B cell (primary cell): ENCODE measurements at regions not wholly inside any gene's neighbourhood (a gene's known extent, or its start where the extent isn't known, plus 50 kb on each side); places are given as distances from the start of the nearest gene placed in this dataset.

Experiments used
- ATAC-seq: fragments of 200-7000 bp; cut with Tn5 transposase; one replicate; pipeline ENCODE4 v1.10.0; 2021; ENCODE audit warnings: low read depth, mild to moderate bottlenecking, moderate number of reproducible peaks, moderate library complexity
- CTCF ChIA-PET: fragments of 350-600 bp; sonication (Branson Sonifier 250); formaldehyde crosslinking; loops from one replicate; lab custom pipeline; 2021; ENCODE audit warnings: antibody characterized with exemption, inconsistent platforms; lab: Charles Lee
- POLR2A ChIA-PET: fragments of 350-600 bp; sonication (Branson Sonifier 250); formaldehyde crosslinking; loops from one replicate; lab custom pipeline; 2021; ENCODE audit warnings: antibody characterized with exemption; lab: Charles Lee
- DNase-seq: peaks from one replicate; pipeline ENCODE4 v3.0.0; 2013
- H2AFZ ChIP-seq: 2 replicates; pipeline ENCODE4 v1.6.1; 2012; ENCODE audit warnings: mild to moderate bottlenecking, low read depth, low read length; ENCODE audit not compliant: insufficient read depth, poor library complexity, severe bottlenecking
- H3K27ac ChIP-seq, 2 donors: 1 replicate in 1 of 2; 2 replicates in 1 of 2; pipeline ENCODE4 v1.5.1; 2012 to 2013; ENCODE audit warnings: low read length in 2 of 2, mild to moderate bottlenecking in 2 of 2, moderate library complexity in 1 of 2
- H3K27me3 ChIP-seq, 4 experiments: fragments of 200-600 bp in 1 of 4; sonication (generic) in 1 of 4; replicated peaks in 1 of 4; 1 replicate in 2 of 4; 2 replicates in 2 of 4; pipeline versions ENCODE4 v1.6.1 to v1.7.0; 2013 to 2016; ENCODE audit warnings: low read length in 3 of 4, mild to moderate bottlenecking in 2 of 4, mixed read lengths in 1 of 4, moderate library complexity in 1 of 4; ENCODE audit not compliant: insufficient read depth in 4 of 4, control insufficient read depth in 3 of 4; ENCODE audit errors: control extremely low read depth in 1 of 4
- H3K36me3 ChIP-seq, 2 experiments: replicated peaks in 1 of 2; 1 replicate in 1 of 2; 2 replicates in 1 of 2; pipeline versions ENCODE4 v1.6.1 to v1.7.1; 2013; ENCODE audit warnings: low read length in 1 of 2; ENCODE audit not compliant: insufficient read depth in 2 of 2, control insufficient read depth in 1 of 2; ENCODE audit errors: control extremely low read depth in 1 of 2, extremely low read depth in 1 of 2
- H3K4me1 ChIP-seq, 2 donors: fragments of 200-600 bp in 1 of 2; sonication (generic) in 1 of 2; 1 replicate in 1 of 2; 2 replicates in 1 of 2; pipeline versions ENCODE4 v1.5.1 to v1.6.1; 2013 to 2017; ENCODE audit warnings: low read length in 2 of 2; ENCODE audit not compliant: control insufficient read depth in 2 of 2, insufficient read depth in 2 of 2
- H3K4me2 ChIP-seq: replicated peaks from 2 replicates; pipeline ENCODE3; 2012; ENCODE audit warnings: mild to moderate bottlenecking, low read depth, low read length; ENCODE audit not compliant: poor library complexity, severe bottlenecking
- H3K4me3 ChIP-seq, 5 experiments: fragments of 200-600 bp in 1 of 5; sonication (generic) in 1 of 5; 1 replicate in 3 of 5; 2 replicates in 2 of 5; pipeline versions ENCODE4 v1.5.1 to v1.7.0; 2011 to 2016; ENCODE audit warnings: low read length in 4 of 5, mild to moderate bottlenecking in 4 of 5, low read depth in 2 of 5, control low read depth in 1 of 5, moderate library complexity in 1 of 5; ENCODE audit not compliant: insufficient read depth in 1 of 5; ENCODE audit errors: control extremely low read depth in 1 of 5, extremely low read depth in 1 of 5
- H3K79me2 ChIP-seq: fragments of 200-600 bp; sonication (generic); one replicate; pipeline ENCODE4 v1.6.0; 2016; ENCODE audit warnings: low read length; ENCODE audit not compliant: control insufficient read depth, insufficient read depth
- H3K9ac ChIP-seq: fragments of 200-600 bp; sonication (generic); 2 replicates; pipeline ENCODE4 v1.6.1; 2017; ENCODE audit warnings: mild to moderate bottlenecking, low read length, moderate library complexity
- H3K9me3 ChIP-seq, 3 donors: one replicate each; pipeline versions ENCODE4 v1.6.1 to v1.7.1; 2013; ENCODE audit warnings: low read length in 2 of 3; ENCODE audit not compliant: control insufficient read depth in 2 of 3, insufficient read depth in 1 of 3; ENCODE audit errors: control extremely low read depth in 1 of 3
- H4K20me1 ChIP-seq: 2 replicates; pipeline ENCODE4 v1.6.0; 2012; ENCODE audit warnings: mild to moderate bottlenecking, low read length; ENCODE audit not compliant: insufficient read depth, control insufficient read depth, poor library complexity, severe bottlenecking
- H3K27ac Mint-ChIP-seq: one replicate; pipeline ENCODE4 v1.8.0; 2021; ENCODE audit warnings: mixed read lengths
- H3K27me3 Mint-ChIP-seq: one replicate; pipeline ENCODE4 v1.8.0; 2021; ENCODE audit warnings: mixed read lengths
- H3K4me1 Mint-ChIP-seq: one replicate; pipeline ENCODE4 v1.8.0; 2021; ENCODE audit warnings: mixed read lengths
- H3K4me3 Mint-ChIP-seq: one replicate; pipeline ENCODE4 v1.8.0; 2021; ENCODE audit warnings: mixed read lengths
- H3K9me3 Mint-ChIP-seq: one replicate; pipeline ENCODE4 v1.8.0; 2022; ENCODE audit warnings: mixed read lengths; ENCODE audit not compliant: insufficient read depth
- CTCF ChIP-seq: fragments of 200-600 bp; IDR thresholded peaks from one replicate; pipeline ENCODE4 v1.8.0; 2022; ENCODE audit warnings: antibody characterized with exemption, mild to moderate bottlenecking
- EZH2 ChIP-seq: IDR thresholded peaks from 2 replicates; pipeline ENCODE4 v1.6.1; 2012; ENCODE audit warnings: borderline replicate concordance, low read depth, mild to moderate bottlenecking, moderate library complexity, low read length; ENCODE audit not compliant: insufficient read depth, poor library complexity, severe bottlenecking
- WGBS: methylation state at CpG from one replicate; pipeline ENCODE4 v1.1.5; 2013; ENCODE audit warnings: missing lambda C conversion rate; ENCODE audit not compliant: insufficient coverage; 5-methylcytosine and 5-hydroxymethylcytosine counted together
- intact Hi-C: fragments of 100-400 bp; cut with micrococcal nuclease; formaldehyde crosslinking; loops from one replicate; pipeline ENCODE4 v1.10.0; 2022

DNA sequence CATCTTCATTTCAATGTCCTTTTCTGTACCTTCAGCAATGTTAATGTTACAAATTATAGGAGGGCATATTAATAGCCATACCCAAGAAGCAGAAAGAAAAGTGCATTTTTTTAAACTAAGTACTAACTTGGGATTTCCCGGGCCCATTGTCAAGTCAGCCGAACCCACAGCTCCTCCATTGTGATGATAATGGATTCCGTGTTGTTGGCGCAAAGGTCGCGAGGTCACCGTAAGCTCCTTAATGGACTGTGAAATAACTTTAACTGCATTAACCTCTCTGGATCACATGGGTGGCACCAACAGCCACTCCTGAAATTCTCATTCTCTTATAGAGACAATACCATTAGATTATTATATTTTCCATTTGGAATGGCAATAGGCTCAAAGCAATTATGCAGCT is 250.6 kb upstream of the RRP15 start:
- CTCF ChIA-PET = no interaction called here
- no peak overlapping the region for H3K27ac ChIP-seq
- H3K27ac Mint-ChIP-seq = no peak overlapping the region

GRCh38 chr1:218048828-218049420 is 236.2 kb upstream of the RRP15 start:
- Histone ChIP-seq H3K4me1 (no peaks in the 10 kb centered on the region), H3K27me3 (no peaks in the 10 kb centered on the region), H3K4me3 (no peak overlapping the region), H4K20me1 (no peaks in the 10 kb centered on the region), H3K36me3 (no peaks in the 10 kb centered on the region), H3K9me3 (no peaks in the 10 kb centered on the region), H3K79me2 (no peaks in the 10 kb centered on the region), H3K27ac (no peak overlapping the region), H3K4me2 (no peak overlapping the region), H2AFZ (no peak overlapping the region), H3K9ac (no peak overlapping the region)
- intact Hi-C loops = no loop called here
- Mint-ChIP-seq H3K9me3 (no peaks in the 10 kb centered on the region), H3K4me1 (no peaks in the 10 kb centered on the region), H3K27me3 (no peaks in the 10 kb centered on the region), H3K4me3 (no peak overlapping the region), H3K27ac (no peak overlapping the region)
- ChIA-PET POLR2A (no interaction called here), CTCF (no interaction called here)
- TF ChIP-seq CTCF (no peak), EZH2 (no peak)
- DNase-seq = no peak
- ATAC-seq = no peak
- WGBS = no CpG with 5 or more reads among the region's 1 CpG

More for the DNA sequence above, 250.6 kb upstream of the RRP15 start:
- TF ChIP-seq EZH2 (no peak), CTCF (no peak)
- Mint-ChIP-seq H3K27me3 (no peaks in the 10 kb centered on the region), H3K4me1 (no peaks in the 10 kb centered on the region), H3K4me3 (no peak overlapping the region), H3K9me3 (no peaks in the 10 kb centered on the region)
- ATAC-seq (no peak), DNase-seq (no peak)
- no peaks in the 10 kb centered on the region for H3K36me3 ChIP-seq
- H3K4me1 ChIP-seq = no peaks in the 10 kb centered on the region
- WGBS = 63% methylated on average over 7 of the region's 7 CpGs
- H4K20me1 ChIP-seq = no peaks in the 10 kb centered on the region
- H3K27me3 ChIP-seq = no peaks in the 10 kb centered on the region
- H2AFZ ChIP-seq = no peak overlapping the region
- no peak overlapping the region for H3K4me3 ChIP-seq
- no peaks in the 10 kb centered on the region for H3K79me2 ChIP-seq
- POLR2A ChIA-PET = no interaction called here
- intact Hi-C loops = no loop called here
- no peaks in the 10 kb centered on the region for H3K9me3 ChIP-seq
- no peak overlapping the region for H3K4me2 ChIP-seq
- H3K9ac ChIP-seq = no peak overlapping the region
